RWPE1 (cell line): ENCODE measurements at regions not wholly inside any gene's neighbourhood (a gene's known extent, or its start where the extent isn't known, plus 50 kb on each side); places are given as distances from the start of the nearest gene placed in this dataset.
"Not testable (repeated sequence)": the region's sequence is repeated elsewhere in the genome, so short reads cannot be mapped to it uniquely, and the experiment has no call there.

Experiments
- CTCF ChIA-PET: fragments of 350-600 bp; sonication (Branson Sonifier 250); formaldehyde crosslinking; extraction: SDS; loops from one replicate; lab custom pipeline; 2021; lab: Yijun Ruan, JAX
- POLR2A ChIA-PET: fragments of 400-600 bp; formaldehyde crosslinking; extraction: SDS; loops from one replicate; lab custom pipeline; 2020; ENCODE audit warnings: antibody characterized with exemption; ENCODE audit not compliant: low non-redundant PET; lab: Yijun Ruan, JAX
- DNase-seq: peaks from one replicate; pipeline ENCODE4 v3.0.0; 2012; ENCODE audit warnings: low spot score
- H3K27ac ChIP-seq: fragments of 450-650 bp; 2 replicates; pipeline ENCODE4 v1.5.1; 2017
- CTCF ChIP-seq: fragments of 450-650 bp; conservative IDR thresholded peaks from 2 replicates; pipeline ENCODE4 v1.5.1; 2017; ENCODE audit warnings: low read depth, mild to moderate bottlenecking

GRCh38 chr2:192419786-192420185 lies 225.1 kb upstream of the TMEFF2 start:
- no peak for TF ChIP-seq CTCF
- POLR2A ChIA-PET = no interaction called here
- CTCF ChIA-PET = no interaction called here
- DNase-seq = no peak
- H3K27ac ChIP-seq = no peak overlapping the region

DNA sequence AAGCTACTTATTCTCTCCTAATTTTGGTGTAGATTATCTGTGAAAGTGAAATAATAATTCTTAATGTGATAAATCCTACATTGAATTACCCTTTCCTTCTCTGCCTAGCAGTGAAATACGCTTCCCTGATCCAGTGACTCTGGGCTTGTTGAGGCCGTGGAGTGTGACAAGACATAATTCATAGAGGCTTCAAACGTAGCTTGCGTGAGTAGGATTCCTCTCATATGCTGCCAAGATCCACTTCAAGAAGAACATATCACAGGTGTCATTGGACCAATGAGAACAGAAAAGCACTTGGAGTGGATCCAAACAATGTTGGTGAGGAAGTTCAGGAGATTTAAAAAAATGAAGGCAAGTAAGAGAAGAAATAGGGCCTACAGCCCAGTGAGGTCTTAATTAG lies 221.3 kb upstream of the TMEFF2 start:
- POLR2A ChIA-PET = no interaction called here
- DNase-seq = no peak
- TF ChIP-seq CTCF = no peak
- H3K27ac ChIP-seq = no peak overlapping the region
- CTCF ChIA-PET = interaction anchor here (0.5 to 0.6 kb wide), 2 partner anchors 27 to 248 kb away, joined by 3 to 4 read pairs; no protein-coding TSS in a partner anchor

- no peak for TF ChIP-seq CTCF
- H3K27ac ChIP-seq = no peak overlapping the region
- ChIA-PET CTCF (interaction anchor here (0.6 kb wide), 1 partner anchor 85 kb away, joined by 3 read pairs; no protein-coding TSS in a partner anchor), POLR2A (no interaction called here)
- DNase-seq = no peak
These were observed 220.1 kb upstream of the TMEFF2 start for GRCh38 chr2:192414794-192415193.

GRCh38 chr2:192413812-192414681 lies 219.3 kb upstream of the TMEFF2 start:
- POLR2A ChIA-PET = no interaction called here
- no peak for DNase-seq
- no peak overlapping the region for H3K27ac ChIP-seq
- CTCF ChIA-PET = interaction anchor here (0.6 kb wide), 1 partner anchor 84 kb away, joined by 3 read pairs; no protein-coding TSS in a partner anchor
- TF ChIP-seq CTCF = no peak

GRCh38 chr2:192412866-192413265 lies 218.1 kb upstream of the TMEFF2 start:
- H3K27ac ChIP-seq, CTCF ChIA-PET, DNase-seq: not testable (repeated sequence)
- POLR2A ChIA-PET = interaction anchor here (0.6 kb wide), 1 partner anchor 22 kb away, joined by 4 read pairs; no protein-coding TSS in a partner anchor

DNA sequence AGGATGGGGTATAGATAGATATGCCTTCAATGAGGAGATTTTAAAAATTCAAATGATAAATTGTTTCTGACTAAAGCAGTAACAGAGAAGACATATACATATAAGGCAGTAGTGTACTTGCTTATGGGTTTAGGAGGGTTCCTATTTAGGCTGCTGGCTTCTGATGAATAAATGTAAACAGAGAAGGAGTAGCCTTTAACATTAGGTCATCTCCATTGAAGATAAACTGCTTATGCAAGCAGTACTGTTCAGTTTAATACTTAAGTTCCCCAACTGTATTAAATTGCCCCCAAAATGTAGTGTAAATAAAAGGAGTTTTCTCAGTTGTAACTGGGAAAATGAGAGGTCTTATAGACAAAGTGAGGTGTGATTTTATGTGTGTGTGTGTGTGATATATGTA lies 217.7 kb upstream of the TMEFF2 start:
- ChIA-PET CTCF (no interaction called here), POLR2A (no interaction called here)
- H3K27ac ChIP-seq = no peak overlapping the region
- no peak for TF ChIP-seq CTCF
- DNase-seq = no peak

DNA sequence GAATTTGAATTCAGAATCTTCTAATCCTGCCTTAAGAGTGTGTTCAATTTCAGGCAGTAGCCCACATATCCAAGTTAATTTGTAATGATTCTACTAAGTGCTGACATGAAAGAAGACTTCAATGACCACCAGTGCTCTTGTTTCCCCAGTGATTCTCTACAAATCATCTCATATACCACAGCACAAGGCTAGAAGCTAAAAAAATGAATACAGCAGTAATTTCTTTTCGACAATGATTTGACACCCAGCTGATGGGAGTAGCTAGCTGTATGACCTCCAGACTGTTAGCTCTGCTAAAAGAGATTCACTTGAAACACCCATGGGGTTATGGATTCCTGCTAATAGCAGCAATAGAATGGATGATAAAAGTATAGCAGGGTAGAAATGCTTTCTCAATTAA lies 217.0 kb upstream of the TMEFF2 start:
- ChIA-PET CTCF (interaction anchor here (0.7 kb wide), 1 partner anchor 1170 kb away, joined by 4 read pairs; no protein-coding TSS in a partner anchor), POLR2A (no interaction called here)
- no peak for DNase-seq
- no peak for TF ChIP-seq CTCF
- H3K27ac ChIP-seq = no peak overlapping the region
